ENCODE measurements at regions not wholly inside any gene's neighbourhood (a gene's known extent, or its start where the extent isn't known, plus 50 kb on each side); places are given as distances from the start of the nearest gene placed in this dataset.

- TF ChIP-seq POLR2AphosphoS5 (IDR thresholded peaks at IDR 0.05; ENCODE audit: low read depth): no peak
- no peak for TF ChIP-seq SPI1 (IDR thresholded peaks at IDR 0.05; ENCODE audit: borderline replicate concordance, low read depth)
- TF ChIP-seq GABPA (IDR thresholded peaks at IDR 0.05; ENCODE audit: low read depth): no peak
- no peak for TF ChIP-seq CTCF (IDR thresholded peaks at IDR 0.05; ENCODE audit: insufficient read depth, low read length)
- no peak for TF ChIP-seq REST (IDR thresholded peaks at IDR 0.05; ENCODE audit: insufficient replicate concordance, low read depth)
- H3K27ac ChIP-seq (replicated peaks): no peak overlapping the region
- DNase-seq (ENCODE audit: low read depth in 1 of 2, low spot score in 1 of 2): no peak
- H3K27me3 ChIP-seq (ENCODE audit: insufficient read depth, poor library complexity, severe bottlenecking): no peaks in the 10 kb centered on the region
- no peak overlapping the region for H3K4me3 ChIP-seq (replicated peaks; ENCODE audit: insufficient read depth, low read length)
These were observed 980.5 kb downstream of the TMEM121 start for GRCh38 chr14:106506881-106507305.

GRCh38 chr14:106507354-106507753 lies 981.0 kb downstream of the TMEM121 start:
- no peak overlapping the region for H3K27ac ChIP-seq (replicated peaks)
- no peaks in the 10 kb centered on the region for H3K27me3 ChIP-seq (ENCODE audit: insufficient read depth, poor library complexity, severe bottlenecking)
- H3K4me3 ChIP-seq (replicated peaks; ENCODE audit: insufficient read depth, low read length): no peak overlapping the region
- no peak for DNase-seq (ENCODE audit: low read depth in 1 of 2, low spot score in 1 of 2)
- TF ChIP-seq CTCF (IDR thresholded peaks at IDR 0.05; ENCODE audit: insufficient read depth, low read length): no peak
- no peak for TF ChIP-seq REST (IDR thresholded peaks at IDR 0.05; ENCODE audit: insufficient replicate concordance, low read depth)
- TF ChIP-seq POLR2AphosphoS5 (IDR thresholded peaks at IDR 0.05; ENCODE audit: low read depth): no peak
- no peak for TF ChIP-seq GABPA (IDR thresholded peaks at IDR 0.05; ENCODE audit: low read depth)
- TF ChIP-seq SPI1 (IDR thresholded peaks at IDR 0.05; ENCODE audit: borderline replicate concordance, low read depth): no peak

- Histone ChIP-seq H3K4me3 (replicated peaks; ENCODE audit: insufficient read depth, low read length) (no peak overlapping the region), H3K27me3 (ENCODE audit: insufficient read depth, poor library complexity, severe bottlenecking) (no peaks in the 10 kb centered on the region), H3K27ac (replicated peaks) (no peak overlapping the region)
- TF ChIP-seq GABPA (IDR thresholded peaks at IDR 0.05; ENCODE audit: low read depth): no peak
- no peak for TF ChIP-seq SPI1 (IDR thresholded peaks at IDR 0.05; ENCODE audit: borderline replicate concordance, low read depth)
- TF ChIP-seq REST (IDR thresholded peaks at IDR 0.05; ENCODE audit: insufficient replicate concordance, low read depth): no peak
- TF ChIP-seq CTCF (IDR thresholded peaks at IDR 0.05; ENCODE audit: insufficient read depth, low read length): no peak
- TF ChIP-seq POLR2AphosphoS5 (IDR thresholded peaks at IDR 0.05; ENCODE audit: low read depth): no peak
- no peak for DNase-seq (ENCODE audit: low read depth in 1 of 2, low spot score in 1 of 2)
These were observed 981.8 kb downstream of the TMEM121 start for GRCh38 chr14:106508216-106508615.
